Colonic mucosa (tissue), 4 donors: ENCODE measurements at regions not wholly inside any gene's neighbourhood (a gene's known extent, or its start where the extent isn't known, plus 50 kb on each side); places are given as distances from the start of the nearest gene placed in this dataset.
"Not testable (repeated sequence)": the region's sequence is repeated elsewhere in the genome, so short reads cannot be mapped to it uniquely, and the experiment has no call there.

Experiments used
- DNase-seq: peaks from one replicate; pipeline ENCODE4 v3.0.0-alpha.2; 2020
- H3K27ac ChIP-seq: fragments of 200-600 bp; one replicate; pipeline ENCODE4 v1.8.0; 2021
- H3K27me3 ChIP-seq: fragments of 200-600 bp; one replicate; pipeline ENCODE4 v1.8.0; 2021
- H3K36me3 ChIP-seq: fragments of 200-600 bp; one replicate; pipeline ENCODE4 v1.8.0; 2021
- H3K4me1 ChIP-seq: fragments of 200-600 bp; one replicate; pipeline ENCODE4 v1.8.0; 2021; ENCODE audit warnings: mild to moderate bottlenecking
- H3K4me3 ChIP-seq: fragments of 200-600 bp; one replicate; pipeline ENCODE4 v1.8.0; 2021
- H3K9ac ChIP-seq, 2 donors: one replicate each; pipeline ENCODE4 v1.7.0; 2013; ENCODE audit warnings: control low read depth in 2 of 2, low read depth in 2 of 2, low read length in 2 of 2
- H3K9me3 ChIP-seq: fragments of 200-600 bp; one replicate; pipeline ENCODE4 v1.8.0; 2021
- CTCF ChIP-seq: fragments of 200-600 bp; IDR thresholded peaks from one replicate; pipeline ENCODE4 v1.8.0; 2022; ENCODE audit warnings: antibody characterized with exemption, mild to moderate bottlenecking
- intact Hi-C: fragments of 100-400 bp; cut with DNase I; formaldehyde crosslinking; loops from one replicate; pipeline ENCODE4 v1.14.1; 2022
- donor health status: healthy.
- donor health status: DM: no; HTN: no; CAD: no.
- donor health status: DM: no; HTN: no; CAD: no.

- no peak for TF ChIP-seq CTCF
- H3K27ac ChIP-seq = no peak overlapping the region
- intact Hi-C loops = no loop called here
- no peaks in the 10 kb centered on the region for H3K27me3 ChIP-seq
- no peak overlapping the region for H3K9ac ChIP-seq
- no peaks in the 10 kb centered on the region for H3K36me3 ChIP-seq
- no peak overlapping the region for H3K4me3 ChIP-seq
- no peak for DNase-seq
- H3K9me3 ChIP-seq = no peaks in the 10 kb centered on the region
- H3K4me1 ChIP-seq = no peaks in the 10 kb centered on the region
Observed at GRCh38 chr1:196131691-196132090, 476.5 kb downstream of the KCNT2 start.

GRCh38 chr1:196128835-196129234, 479.4 kb downstream of the KCNT2 start:
- TF ChIP-seq CTCF = no peak
- Histone ChIP-seq H3K36me3 (no peaks in the 10 kb centered on the region), H3K4me3 (no peak overlapping the region), H3K9me3 (no peaks in the 10 kb centered on the region), H3K4me1 (no peaks in the 10 kb centered on the region), H3K27ac (no peak overlapping the region), H3K27me3 (no peaks in the 10 kb centered on the region), H3K9ac (no peak overlapping the region)
- no peak for DNase-seq
- intact Hi-C loops = no loop called here

- Histone ChIP-seq H3K27me3 (no peaks in the 10 kb centered on the region), H3K9ac (no peak overlapping the region), H3K9me3 (no peaks in the 10 kb centered on the region), H3K4me1 (no peaks in the 10 kb centered on the region), H3K36me3 (no peaks in the 10 kb centered on the region), H3K27ac (no peak overlapping the region), H3K4me3 (no peak overlapping the region)
- intact Hi-C loops = no loop called here
- DNase-seq = no peak
- TF ChIP-seq CTCF = no peak
Observed at GRCh38 chr1:196121181-196121580, 487.1 kb downstream of the KCNT2 start.

GRCh38 chr1:196115646-196116045, 492.6 kb downstream of the KCNT2 start:
- TF ChIP-seq CTCF = no peak
- no peak overlapping the region for H3K27ac ChIP-seq
- no peak overlapping the region for H3K4me3 ChIP-seq
- no peak overlapping the region for H3K9ac ChIP-seq
- no peaks in the 10 kb centered on the region for H3K27me3 ChIP-seq
- intact Hi-C loops = no loop called here
- H3K4me1 ChIP-seq = no peaks in the 10 kb centered on the region
- DNase-seq = no peak
- H3K36me3 ChIP-seq = no peaks in the 10 kb centered on the region
- H3K9me3 ChIP-seq = no peaks in the 10 kb centered on the region

- Histone ChIP-seq H3K4me3 (no peak overlapping the region), H3K27ac (no peak overlapping the region), H3K4me1 (no peaks in the 10 kb centered on the region), H3K9me3 (no peaks in the 10 kb centered on the region), H3K27me3 (no peaks in the 10 kb centered on the region), H3K9ac (no peak overlapping the region), H3K36me3 (no peaks in the 10 kb centered on the region)
- no peak for TF ChIP-seq CTCF
- intact Hi-C loops = no loop called here
- no peak for DNase-seq
Observed at GRCh38 chr1:196114193-196114592, 494.0 kb downstream of the KCNT2 start.

GRCh38 chr1:196108990-196109389, 499.2 kb downstream of the KCNT2 start:
- H3K27me3 ChIP-seq, intact Hi-C loops, H3K27ac ChIP-seq, H3K4me3 ChIP-seq, DNase-seq, H3K9ac ChIP-seq, H3K36me3 ChIP-seq, H3K4me1 ChIP-seq, H3K9me3 ChIP-seq: not testable (repeated sequence)
